Activated CD4-positive, alpha-beta memory T cell treated with anti-CD3 and anti-CD28 coated beads for 36 hours (primary cell): ENCODE measurements at regions not wholly inside any gene's neighbourhood (a gene's known extent, or its start where the extent isn't known, plus 50 kb on each side); places are given as distances from the start of the nearest gene placed in this dataset.
"Not testable (repeated sequence)": the region's sequence is repeated elsewhere in the genome, so short reads cannot be mapped to it uniquely, and the experiment has no call there.

ENCODE experiments used
- CTCF ChIA-PET: fragments of 350-600 bp; sonication (Branson Sonifier 250); formaldehyde crosslinking; loops from one replicate; lab custom pipeline; 2021; ENCODE audit warnings: antibody characterized with exemption, inconsistent platforms; lab: Charles Lee
- POLR2A ChIA-PET: fragments of 350-600 bp; sonication (Branson Sonifier 250); formaldehyde crosslinking; loops from one replicate; lab custom pipeline; 2021; ENCODE audit warnings: antibody characterized with exemption; lab: Charles Lee
- DNase-seq: peaks from one replicate; pipeline ENCODE4 v3.0.0-alpha.2; 2020
- H3K27ac Mint-ChIP-seq: one replicate; pipeline ENCODE4 v1.8.0; 2021; ENCODE audit warnings: mixed read lengths
- H3K27me3 Mint-ChIP-seq: one replicate; pipeline ENCODE4 v1.8.0; 2021; ENCODE audit warnings: mixed read lengths
- H3K36me3 Mint-ChIP-seq: one replicate; pipeline ENCODE4 v1.8.0; 2021; ENCODE audit warnings: mixed read lengths
- H3K4me1 Mint-ChIP-seq: one replicate; pipeline ENCODE4 v1.8.0; 2021; ENCODE audit warnings: low read depth, mixed read lengths
- H3K4me3 Mint-ChIP-seq: one replicate; pipeline ENCODE4 v1.8.0; 2021; ENCODE audit warnings: mild to moderate bottlenecking, mixed read lengths
- H3K9me3 Mint-ChIP-seq: one replicate; pipeline ENCODE4 v1.8.0; 2021; ENCODE audit warnings: mixed read lengths
- intact Hi-C: fragments of 100-400 bp; cut with micrococcal nuclease; formaldehyde crosslinking; loops from one replicate; pipeline ENCODE4 v1.15.1; 2023

- CTCF ChIA-PET, result no interaction called here
- H3K4me1 Mint-ChIP-seq, result no peaks in the 10 kb centered on the region
These were observed 73.2 kb downstream of the RMI2 start for GRCh38 chr16:11418506-11418905.

GRCh38 chr16:11420067-11420466 is 74.8 kb downstream of the RMI2 start:
- H3K4me1 Mint-ChIP-seq, H3K27ac Mint-ChIP-seq, H3K36me3 Mint-ChIP-seq, POLR2A ChIA-PET, H3K4me3 Mint-ChIP-seq, H3K27me3 Mint-ChIP-seq, H3K9me3 Mint-ChIP-seq, CTCF ChIA-PET, DNase-seq, intact Hi-C loops: not testable (repeated sequence)

More at GRCh38 chr16:11418506-11418905, 73.2 kb downstream of the RMI2 start:
- intact Hi-C loops, result no loop called here
- DNase-seq, result no peak
- H3K27me3 Mint-ChIP-seq, result no peaks in the 10 kb centered on the region
- H3K9me3 Mint-ChIP-seq, result no peaks in the 10 kb centered on the region
- H3K27ac Mint-ChIP-seq, result no peak overlapping the region
- no peak overlapping the region for H3K4me3 Mint-ChIP-seq
- POLR2A ChIA-PET, result no interaction called here
- no peaks in the 10 kb centered on the region for H3K36me3 Mint-ChIP-seq

GRCh38 chr16:11420895-11421294 is 75.6 kb downstream of the RMI2 start:
- no peak for DNase-seq
- H3K4me1 Mint-ChIP-seq, result no peaks in the 10 kb centered on the region
- H3K27ac Mint-ChIP-seq, result no peak overlapping the region
- no peaks in the 10 kb centered on the region for H3K36me3 Mint-ChIP-seq
- POLR2A ChIA-PET, result no interaction called here
- H3K4me3 Mint-ChIP-seq, result no peak overlapping the region
- intact Hi-C loops, result no loop called here
- H3K9me3 Mint-ChIP-seq, result no peaks in the 10 kb centered on the region
- no peaks in the 10 kb centered on the region for H3K27me3 Mint-ChIP-seq
- CTCF ChIA-PET, result interaction anchor here (2.5 kb wide), 1 partner anchor 25 kb away, joined by 7 read pairs; no protein-coding TSS in a partner anchor

- no peaks in the 10 kb centered on the region for H3K36me3 Mint-ChIP-seq
- CTCF ChIA-PET, result interaction anchor here (2.5 kb wide), 1 partner anchor 26 kb away, joined by 7 read pairs; no protein-coding TSS in a partner anchor
- intact Hi-C loops, result no loop called here
- DNase-seq, result no peak
- no peak overlapping the region for H3K27ac Mint-ChIP-seq
- H3K4me3 Mint-ChIP-seq, result no peak overlapping the region
- POLR2A ChIA-PET, result no interaction called here
- no peaks in the 10 kb centered on the region for H3K27me3 Mint-ChIP-seq
- no peaks in the 10 kb centered on the region for H3K4me1 Mint-ChIP-seq
- H3K9me3 Mint-ChIP-seq, result no peaks in the 10 kb centered on the region
These were observed 77.4 kb downstream of the RMI2 start for GRCh38 chr16:11422381-11423314.

- no peaks in the 10 kb centered on the region for H3K9me3 Mint-ChIP-seq
- no peaks in the 10 kb centered on the region for H3K27me3 Mint-ChIP-seq
- CTCF ChIA-PET, result interaction anchor here (0.9 to 2.1 kb wide), 2 partner anchors 18 to 27 kb away, joined by 4 to 8 read pairs; no protein-coding TSS in a partner anchor
- H3K4me1 Mint-ChIP-seq, result no peaks in the 10 kb centered on the region
- no peak overlapping the region for H3K27ac Mint-ChIP-seq
- POLR2A ChIA-PET, result no interaction called here
- H3K36me3 Mint-ChIP-seq, result no peaks in the 10 kb centered on the region
- no peak for DNase-seq
- intact Hi-C loops, result no loop called here
- no peak overlapping the region for H3K4me3 Mint-ChIP-seq
These were observed 78.3 kb downstream of the RMI2 start for GRCh38 chr16:11423315-11424117.

- no peak for DNase-seq
- Mint-ChIP-seq H3K27me3 (no peaks in the 10 kb centered on the region), H3K36me3 (no peaks in the 10 kb centered on the region), H3K27ac (no peak overlapping the region), H3K9me3 (no peaks in the 10 kb centered on the region), H3K4me1 (no peaks in the 10 kb centered on the region), H3K4me3 (no peak overlapping the region)
- ChIA-PET CTCF (interaction anchor here (0.9 to 2.1 kb wide), 2 partner anchors 18 to 28 kb away, joined by 4 to 8 read pairs; no protein-coding TSS in a partner anchor), POLR2A (no interaction called here)
- intact Hi-C loops, result no loop called here
These were observed 78.8 kb downstream of the RMI2 start for GRCh38 chr16:11424118-11424460.

- DNase-seq, result no peak
- no peak overlapping the region for H3K27ac Mint-ChIP-seq
- H3K9me3 Mint-ChIP-seq, result no peaks in the 10 kb centered on the region
- no peaks in the 10 kb centered on the region for H3K4me1 Mint-ChIP-seq
- intact Hi-C loops, result no loop called here
- ChIA-PET CTCF (interaction anchor here (0.8 to 2.1 kb wide), 2 partner anchors 17 to 29 kb away, joined by 3 to 8 read pairs; no protein-coding TSS in a partner anchor), POLR2A (no interaction called here)
- H3K27me3 Mint-ChIP-seq, result no peaks in the 10 kb centered on the region
- no peaks in the 10 kb centered on the region for H3K36me3 Mint-ChIP-seq
- no peak overlapping the region for H3K4me3 Mint-ChIP-seq
These were observed 79.9 kb downstream of the RMI2 start for GRCh38 chr16:11425140-11425539.

- H3K4me3 Mint-ChIP-seq, result no peak overlapping the region
These were observed 83.3 kb downstream of the RMI2 start for GRCh38 chr16:11428623-11428953.

GRCh38 chr16:11429123-11429522 is 83.9 kb downstream of the RMI2 start:
- no peak overlapping the region for H3K27ac Mint-ChIP-seq
- H3K4me1 Mint-ChIP-seq, result no peaks in the 10 kb centered on the region
- no peak for DNase-seq
- H3K36me3 Mint-ChIP-seq, result no peaks in the 10 kb centered on the region
- no peaks in the 10 kb centered on the region for H3K9me3 Mint-ChIP-seq
- ChIA-PET POLR2A (no interaction called here), CTCF (no interaction called here)
- H3K27me3 Mint-ChIP-seq, result no peaks in the 10 kb centered on the region
- H3K4me3 Mint-ChIP-seq, result no peak overlapping the region
- intact Hi-C loops, result no loop called here

More at GRCh38 chr16:11428623-11428953, 83.3 kb downstream of the RMI2 start:
- H3K36me3 Mint-ChIP-seq, result no peaks in the 10 kb centered on the region
- ChIA-PET POLR2A (no interaction called here), CTCF (no interaction called here)
- no peaks in the 10 kb centered on the region for H3K27me3 Mint-ChIP-seq
- no peak for DNase-seq
- H3K9me3 Mint-ChIP-seq, result no peaks in the 10 kb centered on the region
- no peaks in the 10 kb centered on the region for H3K4me1 Mint-ChIP-seq
- H3K27ac Mint-ChIP-seq, result no peak overlapping the region
- intact Hi-C loops, result no loop called here

- DNase-seq, result no peak
These were observed 84.6 kb downstream of the RMI2 start for GRCh38 chr16:11429823-11430222.

GRCh38 chr16:11430601-11431317 is 85.5 kb downstream of the RMI2 start:
- intact Hi-C loops, result no loop called here
- Mint-ChIP-seq H3K4me1 (no peaks in the 10 kb centered on the region), H3K27ac (no peak overlapping the region), H3K27me3 (no peaks in the 10 kb centered on the region), H3K4me3 (no peak overlapping the region), H3K9me3 (no peaks in the 10 kb centered on the region), H3K36me3 (no peaks in the 10 kb centered on the region)
- ChIA-PET CTCF (interaction anchor here (0.7 kb wide), 1 partner anchor 534 kb away, joined by 3 read pairs; no protein-coding TSS in a partner anchor), POLR2A (no interaction called here)
- no peak for DNase-seq

More at GRCh38 chr16:11429823-11430222, 84.6 kb downstream of the RMI2 start:
- no peaks in the 10 kb centered on the region for H3K27me3 Mint-ChIP-seq
- H3K4me1 Mint-ChIP-seq, result no peaks in the 10 kb centered on the region
- ChIA-PET POLR2A (no interaction called here), CTCF (interaction anchor here (0.7 kb wide), 1 partner anchor 535 kb away, joined by 3 read pairs; no protein-coding TSS in a partner anchor)
- H3K9me3 Mint-ChIP-seq, result no peaks in the 10 kb centered on the region
- no peaks in the 10 kb centered on the region for H3K36me3 Mint-ChIP-seq
- intact Hi-C loops, result no loop called here
- no peak overlapping the region for H3K27ac Mint-ChIP-seq
- H3K4me3 Mint-ChIP-seq, result no peak overlapping the region
